Erythroblast (primary cell): ENCODE measurements at regions not wholly inside any gene's neighbourhood (a gene's known extent, or its start where the extent isn't known, plus 50 kb on each side); places are given as distances from the start of the nearest gene placed in this dataset.

ENCODE experiments used
- DNase-seq, 2 experiments: peaks; one replicate each; lab custom pipeline; 2025; lab: John Stamatoyannopoulos, UW
- GATA1 ChIP-seq: IDR thresholded peaks from 2 replicates; pipeline ENCODE4 v1.6.1; 2011; ENCODE audit warnings: low read depth, mild to moderate bottlenecking, control low read depth, low read length, moderate library complexity
- POLR2A ChIP-seq: IDR thresholded peaks from 2 replicates; pipeline ENCODE4 v1.6.1; 2011; ENCODE audit warnings: mild to moderate bottlenecking, low read length

DNA sequence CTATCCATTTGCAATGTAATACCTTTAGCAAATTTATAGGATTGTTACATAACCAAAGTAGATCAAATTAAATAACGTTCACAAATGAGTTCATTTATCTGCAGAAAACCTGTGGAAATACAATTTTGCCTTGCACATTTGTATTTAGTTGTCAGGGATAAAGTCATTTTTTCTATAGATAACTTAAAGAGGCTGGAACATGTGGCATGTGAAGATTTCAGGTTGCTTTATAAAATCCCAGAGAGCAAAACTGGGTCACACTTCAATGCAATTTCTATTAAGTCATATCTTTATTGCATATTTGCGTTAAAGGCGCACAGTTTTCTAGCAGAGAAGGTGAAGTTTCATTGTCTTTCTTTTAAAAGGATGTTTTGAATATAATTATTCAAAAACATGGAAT is 342.4 kb downstream of the USP25 start:
- TF ChIP-seq GATA1, result no peak
- no peak for TF ChIP-seq POLR2A
- no peak for DNase-seq

DNA sequence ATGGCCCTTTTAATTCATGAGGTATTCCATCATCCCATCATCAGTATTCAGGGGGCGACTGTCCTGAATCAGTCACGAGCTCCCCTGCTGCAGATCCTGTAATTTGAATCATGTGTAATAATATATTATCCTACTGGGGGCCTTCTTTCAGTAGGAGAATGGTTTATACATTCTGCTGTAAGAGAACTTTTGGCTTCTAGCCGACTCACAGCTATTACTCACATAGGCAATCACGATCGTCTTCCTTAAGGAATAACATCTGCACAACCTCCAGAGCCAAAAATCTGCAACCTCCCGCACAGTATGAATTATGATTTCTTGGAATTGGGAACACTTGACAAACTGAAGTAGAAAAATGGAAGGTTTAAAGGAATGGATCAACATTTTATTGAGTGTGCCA is 343.0 kb downstream of the USP25 start:
- no peak for DNase-seq
- TF ChIP-seq GATA1, result no peak
- TF ChIP-seq POLR2A, result no peak

DNA sequence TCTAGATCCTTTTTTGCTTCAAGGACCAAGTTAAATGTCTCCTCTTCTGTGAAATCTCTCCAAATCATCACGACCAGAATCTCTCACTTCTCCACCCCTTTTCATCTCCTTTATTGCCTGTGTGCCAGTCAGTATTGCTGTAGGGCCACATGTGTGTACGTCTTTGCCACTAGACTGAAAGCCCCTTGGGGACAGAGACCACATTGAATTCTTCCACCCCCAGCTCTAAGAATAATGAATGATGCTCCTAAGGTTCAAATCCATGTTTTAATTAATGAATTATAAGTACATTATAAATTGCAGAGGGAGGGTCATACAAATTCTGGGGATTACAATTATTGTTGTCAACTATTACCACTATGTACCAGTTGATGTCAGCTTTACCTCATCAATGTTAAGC is 343.8 kb downstream of the USP25 start:
- no peak for DNase-seq
- TF ChIP-seq POLR2A (no peak), GATA1 (no peak)

DNA sequence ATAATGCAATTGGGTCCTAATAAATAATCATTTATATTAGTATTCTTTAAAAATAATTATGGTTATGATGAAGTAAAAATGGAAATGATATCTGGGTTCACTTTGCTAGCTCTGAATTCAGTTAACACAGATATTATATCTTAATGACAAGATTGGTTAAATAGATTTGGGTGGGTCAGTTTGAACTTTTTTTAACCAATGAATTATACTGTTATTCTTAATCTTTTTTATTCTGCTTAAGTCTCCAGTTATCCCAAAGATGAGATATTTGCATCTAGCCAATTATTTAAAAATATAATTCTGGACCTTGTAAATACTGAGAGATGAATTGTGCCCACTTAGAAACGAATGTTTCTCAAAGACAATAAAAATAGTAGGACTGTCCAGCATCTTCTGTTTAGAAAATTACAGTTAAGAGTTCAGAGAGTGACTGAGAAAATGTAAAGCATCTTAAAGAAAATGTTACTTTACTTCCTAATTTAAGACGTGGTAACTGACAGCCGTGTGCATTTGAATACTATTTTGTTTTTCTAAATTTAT is 345.2 kb downstream of the USP25 start:
- no peak for DNase-seq
- no peak for TF ChIP-seq GATA1

DNA sequence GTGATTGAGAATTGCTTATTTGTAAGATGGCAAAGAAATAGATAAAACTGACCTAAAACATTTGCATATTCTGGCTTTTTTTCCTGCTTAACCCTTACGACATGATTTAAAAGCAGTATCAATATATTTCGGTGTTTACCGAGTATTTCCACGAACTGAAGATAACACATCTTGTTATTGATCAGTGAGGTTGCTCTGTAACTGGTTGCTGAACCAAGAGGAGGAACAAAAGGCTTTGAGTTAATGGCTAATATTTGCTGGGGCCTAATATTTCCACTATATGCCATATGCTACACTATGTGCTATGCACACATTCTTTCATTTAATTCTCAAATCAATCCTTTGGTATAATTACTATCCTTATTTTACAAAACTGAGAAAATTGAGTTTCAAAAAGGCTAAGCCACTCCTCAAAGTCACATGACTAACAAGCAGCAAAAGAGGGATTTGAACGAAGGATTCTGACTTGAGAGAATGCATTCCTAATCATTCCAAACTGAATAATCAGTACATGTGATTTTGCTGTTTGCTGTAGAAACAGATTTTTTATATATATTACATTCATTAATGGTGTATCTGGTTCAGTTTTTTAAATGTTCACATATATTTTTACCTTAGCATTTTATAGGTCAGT is 346.0 kb downstream of the USP25 start:
- TF ChIP-seq POLR2A (no peak), GATA1 (no peak)
- no peak for DNase-seq

DNA sequence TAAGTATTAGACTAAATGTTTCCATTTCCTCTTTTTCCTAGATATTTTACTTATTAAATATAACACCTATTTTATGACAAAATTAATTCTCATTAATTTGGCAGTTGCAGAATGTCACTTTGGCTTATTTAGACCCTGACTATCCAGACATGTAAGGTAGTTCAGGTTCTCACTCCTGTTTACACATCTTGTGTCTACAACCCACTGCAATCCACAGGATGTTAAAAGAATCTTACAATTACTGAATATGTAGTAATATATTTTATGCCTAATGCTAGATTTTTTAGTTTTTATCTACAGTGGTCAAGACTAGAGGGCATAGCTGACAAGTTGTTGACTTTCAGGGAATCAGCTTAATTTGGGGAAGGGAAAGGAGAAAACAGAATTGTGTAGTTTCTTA is 346.7 kb downstream of the USP25 start:
- no peak for DNase-seq
- TF ChIP-seq GATA1, result no peak

DNA sequence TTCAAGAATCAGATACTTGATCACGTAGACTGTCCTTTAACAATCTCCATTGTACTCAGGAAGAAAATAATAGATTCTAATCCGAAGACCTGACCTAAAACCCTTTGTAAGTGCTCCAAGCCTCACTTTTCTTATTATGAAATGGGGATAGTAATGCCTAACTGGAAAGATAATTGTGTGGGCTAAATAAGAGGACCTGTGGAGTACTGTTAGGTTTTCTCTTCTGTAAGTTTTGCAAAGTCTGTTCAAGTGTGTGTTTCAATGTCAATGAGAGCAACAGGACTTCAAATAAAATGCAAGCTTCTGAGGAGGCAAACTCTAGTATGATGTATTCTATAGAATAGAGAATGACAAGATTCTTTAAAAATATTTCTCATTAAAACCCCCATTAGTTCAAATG is 348.6 kb downstream of the USP25 start:
- TF ChIP-seq GATA1 (no peak), POLR2A (no peak)
- DNase-seq, result no peak

DNA sequence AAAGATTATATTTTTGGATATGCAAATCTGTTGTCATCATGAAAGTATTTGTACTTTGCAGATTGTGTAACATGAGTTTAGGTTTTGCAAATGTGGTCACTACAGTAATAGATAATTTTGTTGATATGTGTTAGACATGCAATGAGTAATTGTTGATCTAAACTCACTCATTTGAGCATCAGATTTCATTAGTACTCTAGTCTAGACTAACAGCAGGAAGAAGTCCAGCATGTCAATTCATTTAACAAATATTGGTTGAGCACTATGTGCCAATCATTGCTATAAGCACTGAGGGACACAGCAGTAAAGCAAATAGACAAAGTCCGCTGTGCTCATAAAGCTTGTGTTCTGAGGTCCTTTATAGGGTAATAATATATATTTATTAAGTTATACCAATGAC is 350.0 kb downstream of the USP25 start:
- no peak for DNase-seq
- TF ChIP-seq POLR2A (no peak), GATA1 (no peak)

DNA sequence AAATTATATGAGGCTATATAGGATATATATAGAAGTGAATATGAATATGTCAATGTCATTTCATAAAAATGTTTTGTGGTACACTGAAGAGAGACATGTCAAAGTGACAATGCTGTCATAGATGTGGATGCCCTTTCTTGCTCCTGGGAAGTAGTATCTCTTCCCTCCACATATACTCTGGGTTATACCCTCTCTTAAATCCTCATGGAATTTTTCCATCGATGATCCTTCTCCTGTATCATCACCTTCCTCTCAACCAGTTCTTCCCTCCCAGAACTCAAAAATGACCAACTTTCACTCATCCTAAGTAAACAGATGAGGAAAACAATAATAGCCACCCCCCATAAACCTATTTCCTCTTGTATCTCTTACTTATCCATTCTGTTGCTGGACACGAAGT is 351.5 kb downstream of the USP25 start:
- no peak for DNase-seq
- TF ChIP-seq POLR2A (no peak), GATA1 (no peak)

DNA sequence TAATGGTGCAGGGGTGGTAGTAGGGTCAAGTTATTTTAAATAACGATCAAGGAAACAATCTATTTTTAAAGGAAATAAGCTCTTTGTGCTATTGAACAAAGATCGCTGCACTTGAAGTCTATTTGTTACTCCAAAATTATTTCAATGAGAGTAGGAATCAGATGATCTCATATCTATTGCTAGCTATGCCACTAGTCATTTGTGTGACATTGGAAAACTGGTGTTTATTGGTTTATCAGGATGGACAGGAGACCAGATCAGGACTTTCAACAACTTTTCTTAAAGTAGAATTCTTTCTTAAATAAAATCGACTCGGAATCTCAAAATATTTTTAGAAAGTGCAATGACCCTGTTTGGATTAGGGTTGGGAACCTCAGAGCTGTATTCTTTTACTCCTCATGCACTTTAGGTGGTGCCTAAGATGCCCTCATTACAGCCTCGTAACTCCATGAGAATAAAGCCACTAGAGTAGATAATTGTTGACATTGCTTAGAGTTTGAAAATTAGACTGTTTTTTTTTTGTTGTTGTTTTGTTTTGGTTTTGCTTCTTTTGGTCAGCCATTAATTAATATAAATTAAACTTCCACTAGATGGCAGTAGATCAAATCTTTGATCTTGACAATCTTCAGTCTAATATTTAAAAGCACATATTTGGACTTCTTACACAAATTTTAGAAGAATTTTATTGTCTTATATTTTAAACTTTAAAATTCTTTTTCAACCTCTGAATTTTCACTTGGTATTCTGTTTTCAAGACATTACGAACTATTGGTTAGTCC is 352.4 kb downstream of the USP25 start:
- DNase-seq, result peak; percentile 6 to 33
- TF ChIP-seq GATA1 (no peak), POLR2A (no peak)

DNA sequence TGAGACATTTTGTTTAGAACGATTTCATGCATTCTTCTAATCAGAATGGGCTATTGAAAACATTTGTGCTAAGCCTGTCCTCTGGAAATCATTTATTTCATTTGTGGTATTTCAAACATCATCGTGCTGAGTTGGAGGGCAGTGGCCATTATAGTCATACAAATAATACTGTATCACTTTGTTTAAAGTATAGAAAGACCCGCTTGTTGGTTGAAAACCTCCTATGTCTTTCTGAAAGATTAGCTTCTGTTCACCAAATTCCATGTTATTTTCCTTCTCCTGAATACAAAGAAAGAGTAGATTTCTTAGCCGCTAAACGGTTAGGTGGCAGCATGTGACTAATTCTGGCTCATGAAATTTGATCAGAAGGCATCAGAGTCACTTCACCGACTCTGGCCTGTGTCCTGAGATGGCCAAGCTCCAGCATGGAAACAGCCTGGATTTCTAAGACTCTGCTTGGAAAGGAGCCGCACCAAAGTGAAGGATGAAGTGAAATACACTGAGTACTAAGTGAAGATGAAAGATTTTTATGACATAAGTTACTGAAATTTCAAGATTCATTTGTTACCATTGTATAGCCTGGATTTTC is 355.1 kb downstream of the USP25 start:
- TF ChIP-seq POLR2A (no peak), GATA1 (no peak)
- DNase-seq, result no peak

DNA sequence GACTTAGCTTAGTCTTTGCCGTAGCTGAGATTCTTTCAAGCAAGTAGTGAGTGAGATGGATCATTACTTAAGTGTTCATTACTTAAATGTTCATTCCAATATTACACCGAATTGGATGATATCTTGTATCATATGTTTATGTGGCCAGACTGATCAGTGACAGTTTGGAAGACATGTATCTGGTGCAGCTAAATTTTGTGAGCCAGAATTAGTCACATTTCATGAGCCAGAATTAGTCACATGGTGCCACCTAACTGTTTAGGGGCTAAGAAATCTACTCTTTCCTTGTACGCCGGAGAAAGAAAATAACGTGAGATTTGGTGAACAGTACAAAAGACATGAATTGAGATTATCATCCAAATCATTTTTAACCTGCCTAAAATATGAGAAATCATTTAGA is 355.6 kb downstream of the USP25 start:
- TF ChIP-seq POLR2A (no peak), GATA1 (no peak)
- no peak for DNase-seq

DNA sequence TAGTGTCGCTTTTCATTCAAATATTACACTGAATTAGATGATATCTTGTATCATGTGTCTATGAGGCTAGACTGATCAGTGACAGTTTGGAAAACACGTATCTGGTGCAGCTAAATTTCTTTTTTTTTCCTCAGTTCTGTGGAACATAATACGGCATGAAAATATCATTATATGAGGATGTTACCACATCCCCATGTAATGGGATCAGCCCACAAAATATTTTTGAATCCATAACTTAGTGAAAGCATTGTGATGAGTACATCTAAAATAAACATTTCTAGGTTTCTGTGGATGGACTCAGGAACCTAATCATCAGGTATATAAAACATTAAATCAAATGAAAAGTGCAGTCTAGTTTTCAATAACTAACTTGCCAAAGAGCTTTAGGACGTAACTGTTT is 356.3 kb downstream of the USP25 start:
- no peak for DNase-seq
- TF ChIP-seq GATA1 (no peak), POLR2A (no peak)

DNA sequence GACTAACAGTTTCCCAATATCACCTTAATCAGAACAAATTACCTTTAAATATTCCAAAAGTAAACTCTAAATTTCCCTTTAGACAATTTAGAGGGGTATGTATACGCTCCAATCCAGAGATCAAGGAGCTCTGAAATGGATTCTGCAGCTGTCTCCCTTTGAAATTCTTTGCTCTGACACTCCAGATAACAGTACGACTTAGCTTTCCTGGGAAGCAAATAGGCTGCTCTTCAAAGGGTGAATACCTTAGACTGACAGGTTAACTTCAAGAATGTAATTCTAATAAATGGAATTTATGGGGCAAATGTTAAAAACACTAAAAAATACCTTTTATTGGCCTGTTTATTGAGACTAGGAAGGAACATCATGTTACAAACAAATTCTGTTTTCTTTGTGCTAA is 357.2 kb downstream of the USP25 start:
- no peak for DNase-seq
- TF ChIP-seq GATA1, result no peak
- TF ChIP-seq POLR2A, result no peak
